Endodermal cell (in vitro differentiated cells): ENCODE measurements at regions not wholly inside any gene's neighbourhood (a gene's known extent, or its start where the extent isn't known, plus 50 kb on each side); places are given as distances from the start of the nearest gene placed in this dataset.

Experiments used
- DNase-seq: peaks from one replicate; pipeline ENCODE4 v3.0.0-alpha.2; 2017
- H3K27ac ChIP-seq: 2 replicates; pipeline ENCODE4 v1.5.1; 2013; ENCODE audit warnings: mild to moderate bottlenecking, low read depth, low read length, moderate library complexity
- H3K27me3 ChIP-seq: 2 replicates; pipeline ENCODE4 v1.6.1; 2013; ENCODE audit warnings: mild to moderate bottlenecking, low read length, moderate library complexity; ENCODE audit not compliant: insufficient read depth, control insufficient read depth, poor library complexity, severe bottlenecking
- H3K36me3 ChIP-seq: 2 replicates; pipeline ENCODE4 v1.7.0; 2013; ENCODE audit warnings: mild to moderate bottlenecking, low read length, moderate library complexity; ENCODE audit not compliant: control insufficient read depth, insufficient read depth
- H3K4me1 ChIP-seq: one replicate; pipeline ENCODE4 v1.7.0; 2013; ENCODE audit warnings: low read length; ENCODE audit not compliant: control insufficient read depth, insufficient read depth
- H3K4me3 ChIP-seq: 2 replicates; pipeline ENCODE4 v1.5.1; 2013; ENCODE audit warnings: mild to moderate bottlenecking, low read length, moderate library complexity
- H3K9ac ChIP-seq: 2 replicates; pipeline ENCODE4 v1.6.1; 2013; ENCODE audit warnings: mild to moderate bottlenecking, low read length, moderate library complexity; ENCODE audit not compliant: poor library complexity, severe bottlenecking; ENCODE audit errors: extremely low read depth
- H3K9me3 ChIP-seq: 2 replicates; pipeline ENCODE4 v1.6.1; 2013; ENCODE audit warnings: mild to moderate bottlenecking, low read length, moderate library complexity; ENCODE audit not compliant: control insufficient read depth
- H3K27ac Mint-ChIP-seq: 2 replicates; pipeline ENCODE4 v1.8.0; 2020; ENCODE audit warnings: mixed read lengths
- H3K27me3 Mint-ChIP-seq: 2 replicates; pipeline ENCODE4 v1.8.0; 2021; ENCODE audit warnings: mild to moderate bottlenecking, mixed read lengths; ENCODE audit not compliant: insufficient read depth
- H3K36me3 Mint-ChIP-seq: 2 replicates; pipeline ENCODE4 v1.8.0; 2020; ENCODE audit warnings: low read depth, mixed read lengths
- H3K4me1 Mint-ChIP-seq: 2 replicates; pipeline ENCODE4 v1.8.0; 2020; ENCODE audit warnings: mixed read lengths
- H3K4me3 Mint-ChIP-seq: 2 replicates; pipeline ENCODE4 v1.8.0; 2020; ENCODE audit warnings: mild to moderate bottlenecking, moderate library complexity, mixed read lengths
- H3K9me3 Mint-ChIP-seq: 2 replicates; pipeline ENCODE4 v1.8.0; 2020; ENCODE audit warnings: mild to moderate bottlenecking, mixed read lengths
- CTCF ChIP-seq: fragments of 200-600 bp; sonication (generic); conservative IDR thresholded peaks from 2 replicates; pipeline ENCODE4 v1.5.0; 2021; ENCODE audit warnings: antibody characterized with exemption, mild to moderate bottlenecking
- WGBS, 2 experiments: methylation state at CpG; one replicate each; pipeline versions ENCODE4 v1.1.5 to v1.1.7; 2013; ENCODE audit warnings: missing lambda C conversion rate in 2 of 2, mixed read lengths in 1 of 2; ENCODE audit not compliant: insufficient coverage in 1 of 2, insufficient read length in 1 of 2; 5-methylcytosine and 5-hydroxymethylcytosine counted together

- Histone ChIP-seq H3K9me3 (no peaks in the 10 kb centered on the region), H3K27me3 (no peaks in the 10 kb centered on the region), H3K9ac (no peak overlapping the region), H3K4me1 (no peaks in the 10 kb centered on the region), H3K27ac (no peak overlapping the region), H3K36me3 (no peaks in the 10 kb centered on the region), H3K4me3 (no peak overlapping the region)
- WGBS, 2 experiments, result 94% methylated on average over 3 of the region's 3 CpGs; no CpG with 5 or more reads in 1 of the 2 experiments
- Mint-ChIP-seq H3K4me1 (no peaks in the 10 kb centered on the region), H3K36me3 (no peaks in the 10 kb centered on the region), H3K9me3 (no peaks in the 10 kb centered on the region), H3K4me3 (no peak overlapping the region), H3K27ac (no peak overlapping the region), H3K27me3 (no peaks in the 10 kb centered on the region)
- no peak for DNase-seq
- TF ChIP-seq CTCF, result no peak
Measured at GRCh38 chr4:137106287-137106686, 426.0 kb downstream of the PCDH18 start.

GRCh38 chr4:137090951-137091350 lies 441.3 kb downstream of the PCDH18 start:
- Mint-ChIP-seq H3K27ac (no peak overlapping the region), H3K27me3 (no peaks in the 10 kb centered on the region), H3K4me3 (no peak overlapping the region), H3K9me3 (no peaks in the 10 kb centered on the region), H3K4me1 (no peaks in the 10 kb centered on the region), H3K36me3 (no peaks in the 10 kb centered on the region)
- Histone ChIP-seq H3K27ac (no peak overlapping the region), H3K4me3 (no peak overlapping the region), H3K27me3 (no peaks in the 10 kb centered on the region), H3K9me3 (no peaks in the 10 kb centered on the region), H3K4me1 (no peaks in the 10 kb centered on the region), H3K9ac (no peak overlapping the region), H3K36me3 (no peaks in the 10 kb centered on the region)
- no peak for TF ChIP-seq CTCF
- 93 to 100% methylated on average over 1 to 3 of the region's 3 CpGs for whole genome bisulfite sequencing, 2 experiments
- DNase-seq, result no peak

- H3K4me3 Mint-ChIP-seq, result no peak overlapping the region
- H3K9ac ChIP-seq, result no peak overlapping the region
- H3K27me3 ChIP-seq, result no peaks in the 10 kb centered on the region
- no peak overlapping the region for H3K27ac Mint-ChIP-seq
- WGBS, 2 experiments, result 93% methylated on average over 2 of the region's 2 CpGs; no CpG with 5 or more reads in 1 of the 2 experiments
- no peaks in the 10 kb centered on the region for H3K9me3 ChIP-seq
- no peaks in the 10 kb centered on the region for H3K36me3 Mint-ChIP-seq
- H3K4me1 Mint-ChIP-seq, result peaks cover 4% of the 10 kb centered on the region
- no peak overlapping the region for H3K4me3 ChIP-seq
- H3K9me3 Mint-ChIP-seq, result no peaks in the 10 kb centered on the region
- TF ChIP-seq CTCF, result no peak
- H3K27ac ChIP-seq, result no peak overlapping the region
- no peaks in the 10 kb centered on the region for H3K27me3 Mint-ChIP-seq
- H3K36me3 ChIP-seq, result no peaks in the 10 kb centered on the region
- no peaks in the 10 kb centered on the region for H3K4me1 ChIP-seq
- DNase-seq, result no peak
Measured at GRCh38 chr4:137083571-137084135, 448.6 kb downstream of the PCDH18 start.
